GM19328 (cell line): ENCODE measurements at regions not wholly inside any gene's neighbourhood (a gene's known extent, or its start where the extent isn't known, plus 50 kb on each side); places are given as distances from the start of the nearest gene placed in this dataset.

ENCODE experiments used
- ATAC-seq: cut with Tn5 transposase; IDR thresholded peaks from one replicate; pipeline ENCODE4 v1.9.1; 2021; ENCODE audit warnings: mild to moderate bottlenecking, moderate library complexity; ENCODE audit not compliant: unreplicated experiment

DNA sequence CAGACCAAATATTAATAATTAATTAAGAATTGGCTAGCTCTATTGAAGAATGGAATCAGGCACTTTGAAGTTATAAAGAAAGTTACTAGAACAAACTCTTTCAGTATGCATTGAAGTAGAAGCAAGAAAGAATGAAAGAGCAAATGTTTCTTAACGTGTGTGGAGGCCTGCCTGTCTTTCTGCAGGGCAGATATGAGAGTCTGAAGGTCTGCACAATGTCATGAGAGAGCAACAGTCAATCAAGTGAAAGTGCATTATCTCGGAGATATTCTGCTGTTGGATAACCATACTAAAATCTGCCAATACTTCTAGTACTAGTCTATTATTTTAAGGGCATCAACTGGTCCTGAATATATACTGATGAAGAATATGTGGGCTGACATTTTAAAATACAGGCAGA is 1270.8 kb downstream of the ZPLD1 start:
- no peak for ATAC-seq

GRCh38 chr3:103706671-103707070 is 1271.9 kb downstream of the ZPLD1 start:
- ATAC-seq, result no peak

GRCh38 chr3:103711670-103712069 is 1276.9 kb downstream of the ZPLD1 start:
- ATAC-seq, result no peak

DNA sequence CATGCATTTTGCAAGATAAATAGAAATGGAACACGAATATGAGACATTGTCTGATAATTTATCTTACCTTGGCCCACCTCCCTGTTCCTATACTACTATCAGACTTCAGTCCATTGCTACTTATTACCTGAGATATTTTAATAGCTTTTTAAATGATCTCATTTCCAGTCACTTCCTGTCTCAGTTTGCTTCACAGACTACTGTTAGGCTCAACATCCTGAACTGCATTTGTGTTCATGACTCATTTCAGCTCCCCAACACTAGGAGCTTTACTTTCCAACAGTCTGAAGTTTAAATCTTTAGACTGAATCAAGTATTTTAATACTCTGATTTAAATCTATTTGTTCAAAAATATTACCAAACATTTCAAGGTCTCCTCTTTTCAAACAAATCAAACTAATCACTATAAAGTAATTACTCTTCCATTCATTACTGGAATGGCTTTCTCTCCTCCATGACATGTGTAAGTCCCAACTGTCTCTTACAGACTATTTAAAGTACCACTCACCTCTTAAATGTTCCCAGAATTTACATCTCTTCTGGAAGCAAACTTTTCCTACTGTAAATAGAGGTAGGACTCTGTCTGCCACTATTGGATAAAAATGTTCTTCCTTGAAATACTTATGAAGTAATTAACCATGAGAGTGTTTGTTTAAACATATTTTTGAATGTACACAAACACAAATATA is 1277.6 kb downstream of the ZPLD1 start:
- ATAC-seq, result no peak

- ATAC-seq, result no peak
Measured at GRCh38 chr3:103729547-103729946, 1294.7 kb downstream of the ZPLD1 start.

DNA sequence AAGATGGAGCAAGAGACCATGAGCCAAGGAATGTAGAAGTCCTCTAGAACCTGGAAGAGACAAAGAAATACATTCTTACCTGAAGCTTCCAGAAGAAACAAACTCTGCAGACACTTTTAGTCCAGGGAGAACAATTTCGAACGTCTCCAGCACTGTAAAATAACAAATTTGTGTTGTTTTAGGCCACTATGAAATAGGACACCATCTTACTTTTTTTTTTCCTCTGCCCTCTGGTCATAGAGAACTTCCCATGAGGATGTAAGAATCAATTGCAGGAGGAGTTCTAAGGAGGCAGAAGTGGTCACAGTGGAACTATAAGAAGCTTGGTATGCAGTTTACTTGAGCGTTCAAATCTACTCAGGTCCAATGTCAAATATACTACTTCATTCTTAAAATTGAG is 1295.9 kb downstream of the ZPLD1 start:
- ATAC-seq, result no peak

- ATAC-seq, result no peak
Measured at GRCh38 chr3:103752986-103753385, 1318.2 kb downstream of the ZPLD1 start.

DNA sequence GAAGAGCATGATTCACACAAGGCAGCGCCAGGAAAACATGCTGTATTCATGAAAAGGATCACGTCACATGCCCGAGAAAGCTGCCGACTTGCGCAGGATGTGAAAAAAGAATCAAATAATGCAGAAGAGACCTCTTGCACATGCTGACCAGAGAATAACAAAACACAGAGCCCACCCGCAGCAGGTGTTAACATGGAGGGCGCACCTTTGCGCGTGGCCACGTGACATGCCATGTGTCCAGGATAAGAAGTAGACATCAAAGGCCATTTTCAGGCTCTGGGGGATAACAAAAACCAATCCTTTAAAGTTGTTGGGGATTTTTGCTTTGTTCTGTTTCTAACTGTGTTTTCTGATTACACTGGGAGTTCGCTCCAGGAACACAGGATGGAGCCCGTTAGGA is 1332.8 kb downstream of the ZPLD1 start:
- no peak for ATAC-seq

DNA sequence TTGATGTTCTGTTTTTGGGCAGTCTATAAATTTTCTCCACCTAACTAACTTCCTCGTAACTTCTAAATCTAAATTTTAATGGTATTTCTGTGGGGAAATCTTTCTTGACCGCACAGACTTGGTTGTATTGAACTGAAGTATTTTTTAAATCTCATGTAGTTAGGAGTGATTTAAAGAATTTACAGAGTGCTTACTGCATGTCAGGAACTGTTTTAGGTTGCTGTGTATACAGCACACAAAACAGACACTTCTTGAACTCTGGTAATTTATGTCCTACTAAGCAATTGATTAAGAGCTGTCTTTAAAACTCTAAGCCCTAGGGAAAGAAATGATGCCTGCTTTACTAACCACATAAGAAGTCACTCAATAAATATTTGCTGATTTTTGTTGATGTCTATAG is 1350.2 kb downstream of the ZPLD1 start:
- ATAC-seq, result no peak

- no peak for ATAC-seq
Measured at GRCh38 chr3:103785537-103785936, 1350.7 kb downstream of the ZPLD1 start.

- no peak for ATAC-seq
Measured at GRCh38 chr3:103786296-103786695, 1351.5 kb downstream of the ZPLD1 start.

DNA sequence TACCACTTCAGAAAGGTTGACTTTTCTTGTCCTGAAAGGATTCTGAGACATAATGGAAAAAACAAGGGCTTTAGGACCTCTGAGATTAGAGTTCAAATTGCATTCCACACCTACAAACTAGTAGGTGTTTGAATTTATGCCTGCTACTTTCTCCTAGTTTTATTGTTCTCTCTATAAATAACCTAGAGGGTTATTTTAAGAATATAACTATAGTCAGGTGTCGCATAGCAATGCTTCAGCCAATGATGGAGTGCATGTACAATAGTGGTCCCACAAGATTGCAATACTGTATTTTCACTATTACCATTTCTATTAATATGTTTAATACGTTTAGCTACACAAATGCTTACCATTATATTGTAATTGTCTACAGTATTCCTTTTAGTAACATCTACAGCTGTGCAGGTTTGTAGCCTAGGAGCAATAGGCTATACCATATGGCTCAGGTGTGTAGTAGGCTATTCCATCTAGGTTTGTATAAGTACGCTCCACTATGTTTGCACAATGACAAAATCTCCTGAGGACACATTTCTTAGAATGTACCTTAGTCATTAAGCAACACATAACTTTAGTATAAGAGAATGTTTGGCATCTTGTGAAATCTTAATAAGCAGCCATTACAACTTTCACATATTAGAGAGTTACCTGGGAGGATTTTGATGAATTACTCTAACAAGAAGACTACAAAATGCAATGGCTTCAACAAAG is 1352.5 kb downstream of the ZPLD1 start:
- ATAC-seq, result no peak

DNA sequence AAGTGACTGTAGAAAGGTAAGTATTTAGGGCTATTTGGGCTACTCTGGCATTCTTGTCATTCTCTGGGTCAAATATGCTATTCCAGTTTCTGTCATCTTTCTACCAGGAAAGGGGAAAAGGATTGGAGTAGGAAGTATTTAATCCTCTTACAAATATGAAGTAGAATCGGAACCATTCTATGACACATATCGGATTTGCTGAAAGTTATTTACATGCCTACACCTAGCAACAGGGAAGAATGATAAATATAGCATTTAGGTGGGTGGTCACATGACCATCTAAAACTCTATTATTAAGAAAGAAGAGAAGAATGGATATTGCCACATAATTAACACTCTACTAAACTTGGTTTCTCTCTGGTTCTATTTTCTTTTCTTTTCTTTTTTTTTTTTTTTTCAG is 1353.1 kb downstream of the ZPLD1 start:
- no peak for ATAC-seq

DNA sequence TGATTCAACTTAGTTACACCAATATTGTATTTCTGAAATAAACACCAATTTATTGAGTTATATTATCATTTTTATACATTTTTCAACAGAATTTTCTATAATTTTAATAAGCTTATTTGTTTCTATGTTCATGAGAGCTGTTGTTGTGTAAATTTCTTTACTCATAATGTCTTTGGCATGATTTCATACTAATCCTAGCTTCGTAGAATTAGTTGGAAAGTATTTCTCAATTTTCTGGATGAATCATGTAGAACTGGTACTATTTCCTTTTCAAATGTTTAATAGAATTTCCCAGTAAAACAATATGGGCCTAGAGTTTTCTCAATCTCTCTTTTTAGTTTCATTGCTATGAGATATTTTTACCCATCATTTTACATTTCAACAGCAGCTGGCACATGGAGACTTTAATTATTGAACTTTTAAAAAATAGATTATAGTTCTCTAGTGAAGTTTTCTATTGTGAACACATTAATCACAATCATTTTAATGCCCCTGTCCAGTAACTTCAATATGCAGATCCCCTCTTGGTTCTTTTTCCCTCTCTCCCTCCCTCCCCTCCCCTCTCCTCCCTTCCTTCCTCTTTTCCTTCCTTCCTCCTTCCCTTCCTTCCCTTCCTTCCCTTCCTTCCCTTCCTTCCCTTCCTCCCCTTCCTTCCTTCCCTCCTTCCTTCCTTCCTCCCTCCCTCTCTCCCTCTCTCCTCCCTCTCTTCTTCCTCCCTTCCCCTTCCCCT is 1357.1 kb downstream of the ZPLD1 start:
- no peak for ATAC-seq

DNA sequence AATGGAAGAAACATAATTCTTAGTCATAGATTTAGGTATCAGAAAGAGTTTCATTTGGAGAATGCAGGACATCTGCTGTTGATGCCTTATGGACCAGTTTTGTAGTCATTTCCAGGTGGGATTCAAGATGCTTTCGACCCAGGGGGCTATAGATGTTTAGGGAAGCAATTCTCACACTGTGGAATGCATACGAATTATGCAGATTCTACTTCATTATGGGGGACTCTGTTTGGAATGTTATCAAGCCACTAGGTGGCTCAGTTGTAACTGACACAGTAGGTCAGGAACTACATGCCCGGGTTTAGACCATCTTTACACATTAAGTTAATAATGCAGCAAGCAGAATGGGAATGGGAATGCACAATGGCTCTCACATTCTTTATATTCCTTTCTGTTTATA is 1359.8 kb downstream of the ZPLD1 start:
- no peak for ATAC-seq

DNA sequence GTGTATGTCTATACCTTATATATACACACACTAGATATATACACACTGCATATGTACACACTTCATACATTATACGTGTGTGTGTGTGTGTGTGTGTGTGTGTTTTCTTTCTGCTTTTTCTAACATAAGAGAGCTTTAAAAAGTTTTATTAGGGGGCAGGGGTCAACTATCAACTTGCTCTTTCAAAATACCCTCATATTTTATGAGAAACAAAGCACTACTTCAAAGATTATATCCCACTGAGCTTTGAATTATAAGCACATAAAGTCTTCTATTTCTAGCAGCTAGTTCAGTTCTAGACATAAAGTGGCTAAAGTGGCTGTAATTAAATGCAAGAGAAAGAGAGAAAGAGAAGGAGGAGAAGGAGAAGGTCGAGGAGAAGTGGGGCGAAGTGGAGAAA is 1361.3 kb downstream of the ZPLD1 start:
- ATAC-seq, result no peak

DNA sequence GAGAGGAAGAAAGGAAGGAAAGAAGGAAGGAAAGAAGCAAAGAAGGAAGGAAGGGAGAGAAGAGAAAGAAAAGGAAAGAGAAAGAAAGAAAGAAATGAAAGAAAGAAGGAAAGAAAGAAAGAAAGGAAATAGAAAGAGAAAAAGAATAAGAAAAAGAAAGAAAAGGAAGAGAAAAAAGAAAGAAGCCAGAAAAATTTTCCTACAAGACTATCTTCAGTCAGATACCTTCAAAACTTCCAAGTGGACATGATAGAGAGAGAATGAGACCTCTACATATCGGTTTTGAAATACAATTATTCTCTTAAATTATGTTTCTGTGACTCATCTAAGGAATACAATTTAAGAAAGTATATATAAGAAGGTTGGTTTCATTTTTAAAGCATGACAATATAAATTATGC is 1369.0 kb downstream of the ZPLD1 start:
- ATAC-seq, result no peak

DNA sequence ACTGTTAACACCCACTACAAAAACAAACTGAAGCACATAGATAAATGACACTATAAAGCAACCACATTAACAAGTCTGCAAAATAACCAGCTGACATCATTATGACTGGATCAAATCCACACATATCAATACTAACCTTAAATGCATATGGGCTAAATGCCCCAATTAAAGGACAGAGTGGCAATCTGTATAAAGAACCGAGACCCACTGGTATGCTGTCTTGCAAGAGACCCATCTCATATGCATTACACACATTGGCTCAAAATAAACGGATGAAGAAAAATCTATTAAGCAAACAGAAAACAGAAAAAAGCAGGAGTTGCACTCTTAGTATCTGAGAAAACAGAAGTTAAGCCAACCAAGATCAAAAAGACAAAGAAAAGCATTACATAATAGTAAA is 1375.4 kb downstream of the ZPLD1 start:
- no peak for ATAC-seq

DNA sequence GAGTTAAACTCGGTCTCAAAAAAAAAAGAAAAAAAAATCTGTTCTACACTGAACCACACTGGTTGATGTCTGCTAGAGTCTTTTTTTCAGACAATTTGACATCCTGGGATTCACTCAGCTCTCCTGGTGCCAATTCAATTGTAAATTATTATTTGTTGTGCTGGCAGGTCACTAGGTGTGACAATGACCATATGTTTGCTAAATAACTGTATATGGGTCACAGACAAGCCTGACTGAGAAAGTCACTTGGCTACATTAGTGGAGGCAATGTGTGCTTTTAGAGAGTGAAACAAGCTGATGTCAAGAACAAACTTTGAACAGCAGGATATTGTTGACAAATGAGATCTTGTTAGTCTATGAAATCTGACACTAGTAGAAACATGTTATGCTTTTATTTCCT is 1379.1 kb downstream of the ZPLD1 start:
- no peak for ATAC-seq

GRCh38 chr3:103818398-103818797 is 1383.6 kb downstream of the ZPLD1 start:
- no peak for ATAC-seq

DNA sequence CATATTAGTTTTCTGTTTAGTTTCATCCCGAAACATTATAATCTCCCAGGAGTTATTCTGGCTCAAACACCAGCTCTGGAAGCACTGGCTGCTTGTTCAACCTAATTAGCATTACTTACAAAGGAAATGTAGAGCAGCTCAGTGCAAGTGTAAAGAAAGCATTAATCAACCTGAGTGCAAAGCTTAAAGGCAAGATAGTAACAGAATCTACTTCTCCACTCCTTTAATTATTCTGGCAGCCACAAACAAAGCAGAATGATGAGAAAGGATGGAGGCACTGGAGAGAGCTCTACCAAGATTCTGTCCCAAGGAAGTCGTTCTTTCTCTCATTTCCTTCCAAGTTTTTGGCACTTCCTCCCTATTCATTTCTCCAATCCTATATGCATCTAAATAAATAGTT is 1384.0 kb downstream of the ZPLD1 start:
- ATAC-seq, result no peak

- no peak for ATAC-seq
Measured at GRCh38 chr3:103825586-103825985, 1390.8 kb downstream of the ZPLD1 start.
